Epithelial cell of esophagus (primary cell): ENCODE measurements at regions not wholly inside any gene's neighbourhood (a gene's known extent, or its start where the extent isn't known, plus 50 kb on each side); places are given as distances from the start of the nearest gene placed in this dataset.
"Not testable (repeated sequence)": the region's sequence is repeated elsewhere in the genome, so short reads cannot be mapped to it uniquely, and the experiment has no call there.

Experiments
- DNase-seq: peaks from one replicate; pipeline ENCODE4 v3.0.0; 2010; ENCODE audit warnings: low read depth
- H3K4me3 ChIP-seq: 2 replicates; pipeline ENCODE4 v1.5.1; 2011; ENCODE audit warnings: mild to moderate bottlenecking, low read length, control low read depth
- TF ChIP-seq, protein P1 (sequence below): IDR thresholded peaks from 2 replicates; pipeline ENCODE4 v1.5.1; 2011; ENCODE audit warnings: low read depth, mild to moderate bottlenecking, low read length, control low read depth, inconsistent platforms; ENCODE audit not compliant: insufficient read depth; ENCODE audit errors: missing control alignments

DNA sequence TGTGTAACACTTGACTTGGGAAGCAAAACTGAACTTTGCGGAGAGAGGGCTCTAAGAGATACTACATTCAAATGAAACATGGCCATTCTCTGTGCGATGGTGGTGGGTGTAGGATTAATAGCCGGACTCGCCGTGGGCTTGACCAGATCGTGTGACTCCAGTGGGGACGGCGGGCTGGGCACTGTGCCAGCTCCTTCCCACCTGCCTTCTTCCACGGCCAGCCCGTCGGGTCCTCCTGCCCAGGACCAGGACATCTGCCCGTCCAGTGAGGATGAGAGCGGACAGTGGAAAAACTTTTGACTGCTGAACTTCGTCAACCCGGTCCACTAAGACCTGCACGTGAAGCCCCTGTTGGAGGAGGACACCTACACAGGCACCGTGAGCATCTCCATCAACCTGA, 137.4 kb downstream of the OR4C45 start:
- no peak overlapping the region for H3K4me3 ChIP-seq
- no peak for DNase-seq
- TF ChIP-seq, protein P1, sequence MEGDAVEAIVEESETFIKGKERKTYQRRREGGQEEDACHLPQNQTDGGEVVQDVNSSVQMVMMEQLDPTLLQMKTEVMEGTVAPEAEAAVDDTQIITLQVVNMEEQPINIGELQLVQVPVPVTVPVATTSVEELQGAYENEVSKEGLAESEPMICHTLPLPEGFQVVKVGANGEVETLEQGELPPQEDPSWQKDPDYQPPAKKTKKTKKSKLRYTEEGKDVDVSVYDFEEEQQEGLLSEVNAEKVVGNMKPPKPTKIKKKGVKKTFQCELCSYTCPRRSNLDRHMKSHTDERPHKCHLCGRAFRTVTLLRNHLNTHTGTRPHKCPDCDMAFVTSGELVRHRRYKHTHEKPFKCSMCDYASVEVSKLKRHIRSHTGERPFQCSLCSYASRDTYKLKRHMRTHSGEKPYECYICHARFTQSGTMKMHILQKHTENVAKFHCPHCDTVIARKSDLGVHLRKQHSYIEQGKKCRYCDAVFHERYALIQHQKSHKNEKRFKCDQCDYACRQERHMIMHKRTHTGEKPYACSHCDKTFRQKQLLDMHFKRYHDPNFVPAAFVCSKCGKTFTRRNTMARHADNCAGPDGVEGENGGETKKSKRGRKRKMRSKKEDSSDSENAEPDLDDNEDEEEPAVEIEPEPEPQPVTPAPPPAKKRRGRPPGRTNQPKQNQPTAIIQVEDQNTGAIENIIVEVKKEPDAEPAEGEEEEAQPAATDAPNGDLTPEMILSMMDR: no peak

DNA sequence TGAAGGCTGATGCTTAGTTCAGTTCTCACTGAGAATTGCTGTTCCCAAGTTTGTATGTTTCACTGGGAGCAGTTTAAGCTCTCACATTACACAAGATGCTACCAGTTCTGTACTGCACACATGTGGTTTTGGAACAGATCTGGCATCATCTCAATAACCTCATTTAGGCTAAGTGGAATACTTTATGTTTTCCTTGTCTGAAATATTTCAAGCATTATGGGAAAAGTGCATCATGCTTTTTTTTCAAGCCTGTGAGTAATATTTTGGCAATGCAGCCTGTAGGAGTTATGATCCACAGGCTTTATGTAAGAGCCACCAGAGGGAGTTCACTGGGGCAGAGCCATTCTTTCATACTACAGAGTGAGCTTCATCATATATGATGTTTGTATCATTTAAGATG, 141.5 kb downstream of the OR4C45 start:
- TF ChIP-seq, protein P1: peak; percentile 16
- no peak overlapping the region for H3K4me3 ChIP-seq
- DNase-seq: peak; percentile 47

DNA sequence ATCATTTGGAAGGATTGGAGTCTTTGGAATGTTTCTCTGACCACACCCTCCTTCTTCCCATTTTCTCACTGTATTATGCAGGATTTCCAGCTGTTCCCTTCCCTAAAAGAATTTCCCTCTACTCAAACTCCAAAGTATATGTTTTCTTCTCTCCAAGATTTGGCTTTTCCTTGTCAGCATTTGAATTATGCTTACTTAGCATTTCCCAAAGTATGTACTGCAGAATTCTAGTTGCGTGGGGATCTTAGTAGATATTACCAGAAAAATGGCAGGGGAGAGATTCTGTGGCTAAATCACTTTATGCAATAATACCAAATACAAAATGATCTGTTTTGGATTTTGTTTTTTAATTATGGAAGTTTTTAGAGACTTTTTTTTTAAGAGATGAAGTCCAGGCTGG, 142.3 kb downstream of the OR4C45 start:
- no peak for DNase-seq

DNA sequence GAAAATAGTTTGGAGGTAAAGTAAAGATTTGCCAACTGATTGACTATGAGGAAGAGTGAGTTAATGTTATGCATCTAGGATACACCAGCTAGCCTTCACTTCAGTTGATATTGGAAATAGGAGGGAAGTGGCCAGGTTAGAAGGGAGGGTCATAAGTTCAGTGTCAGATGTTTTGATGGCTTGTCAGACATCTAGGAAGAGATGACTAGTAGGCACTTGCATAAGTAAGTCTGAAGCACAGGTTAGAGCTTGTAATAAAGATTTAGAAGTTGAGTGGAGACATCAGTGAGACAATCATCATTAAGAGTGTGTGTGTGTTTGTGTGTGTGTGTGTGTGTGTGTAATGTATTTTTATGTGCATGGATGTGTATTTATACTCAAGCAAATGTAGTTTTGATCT, 146.1 kb downstream of the OR4C45 start:
- H3K4me3 ChIP-seq: no peak overlapping the region
- peak; percentile 6 for DNase-seq
- TF ChIP-seq, protein P1: no peak

More for the DNA sequence above, 142.3 kb downstream of the OR4C45 start:
- H3K4me3 ChIP-seq: no peak overlapping the region
- TF ChIP-seq, protein P1: no peak

DNA sequence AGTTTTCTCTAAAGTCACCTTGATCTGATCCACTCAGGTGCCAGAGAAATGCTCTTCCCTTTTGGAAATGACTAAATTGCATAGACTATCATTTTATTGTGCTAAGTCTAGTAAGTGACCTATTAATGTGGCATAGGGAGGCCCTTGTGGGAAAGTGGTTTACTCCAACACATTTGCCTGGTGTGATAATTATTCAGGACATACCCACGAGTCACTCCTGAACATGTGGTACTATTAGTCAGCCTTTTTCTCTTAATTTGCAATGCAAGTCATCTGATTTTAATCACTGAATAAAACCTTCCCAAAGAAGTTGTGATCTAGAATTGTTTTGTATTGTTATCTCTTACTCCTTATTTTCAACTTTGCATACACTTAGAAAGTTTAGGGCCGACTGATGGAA, 148.7 kb downstream of the OR4C45 start:
- TF ChIP-seq, protein P1: no peak
- no peak for DNase-seq

DNA sequence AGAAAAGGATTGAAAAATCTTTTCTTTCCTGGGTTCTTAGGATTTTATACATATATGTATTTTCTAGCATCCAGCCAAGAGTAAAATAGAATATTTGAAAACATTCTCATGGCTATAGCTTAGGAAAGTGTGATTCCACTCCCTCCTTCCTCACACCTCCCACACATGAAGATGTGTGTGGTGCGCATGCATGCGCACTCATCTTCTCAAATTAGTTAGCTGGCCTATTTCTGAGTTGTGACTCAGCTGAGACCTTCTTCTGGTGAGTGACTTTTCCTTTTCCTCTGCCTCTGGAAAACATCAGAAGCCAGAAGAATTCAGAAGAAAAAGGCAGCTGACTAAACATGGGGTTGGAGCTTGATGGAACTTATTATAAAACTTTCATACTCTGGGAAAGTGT, 149.8 kb downstream of the OR4C45 start:
- H3K4me3 ChIP-seq: no peak overlapping the region
- no peak for DNase-seq
- TF ChIP-seq, protein P1: no peak

More for the DNA sequence above, 148.7 kb downstream of the OR4C45 start:
- H3K4me3 ChIP-seq: no peak overlapping the region

DNA sequence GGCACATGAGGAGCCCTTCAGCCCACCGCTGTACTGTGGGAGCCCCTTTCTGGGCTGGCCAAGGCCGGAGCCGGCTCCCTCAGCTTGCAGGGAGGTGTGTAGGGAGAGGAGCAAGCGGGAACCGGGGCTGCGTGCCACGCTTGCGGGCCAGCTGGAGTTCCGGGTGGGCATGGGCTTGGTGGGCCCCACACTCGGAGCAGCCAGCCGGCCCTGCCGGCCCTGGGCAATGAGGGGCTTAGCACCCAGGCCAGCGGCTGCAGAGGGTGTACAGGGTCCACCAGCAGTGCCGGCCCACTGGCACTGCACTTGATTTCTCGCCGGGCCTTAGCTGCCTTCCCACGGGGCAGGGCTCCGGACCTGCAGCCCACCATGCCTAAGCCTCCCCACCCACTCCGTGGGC, 150.5 kb downstream of the OR4C45 start:
- not testable (repeated sequence) for H3K4me3 ChIP-seq, DNase-seq
